ENCODE measurements at regions not wholly inside any gene's neighbourhood (a gene's known extent, or its start where the extent isn't known, plus 50 kb on each side); places are given as distances from the start of the nearest gene placed in this dataset.

DNA sequence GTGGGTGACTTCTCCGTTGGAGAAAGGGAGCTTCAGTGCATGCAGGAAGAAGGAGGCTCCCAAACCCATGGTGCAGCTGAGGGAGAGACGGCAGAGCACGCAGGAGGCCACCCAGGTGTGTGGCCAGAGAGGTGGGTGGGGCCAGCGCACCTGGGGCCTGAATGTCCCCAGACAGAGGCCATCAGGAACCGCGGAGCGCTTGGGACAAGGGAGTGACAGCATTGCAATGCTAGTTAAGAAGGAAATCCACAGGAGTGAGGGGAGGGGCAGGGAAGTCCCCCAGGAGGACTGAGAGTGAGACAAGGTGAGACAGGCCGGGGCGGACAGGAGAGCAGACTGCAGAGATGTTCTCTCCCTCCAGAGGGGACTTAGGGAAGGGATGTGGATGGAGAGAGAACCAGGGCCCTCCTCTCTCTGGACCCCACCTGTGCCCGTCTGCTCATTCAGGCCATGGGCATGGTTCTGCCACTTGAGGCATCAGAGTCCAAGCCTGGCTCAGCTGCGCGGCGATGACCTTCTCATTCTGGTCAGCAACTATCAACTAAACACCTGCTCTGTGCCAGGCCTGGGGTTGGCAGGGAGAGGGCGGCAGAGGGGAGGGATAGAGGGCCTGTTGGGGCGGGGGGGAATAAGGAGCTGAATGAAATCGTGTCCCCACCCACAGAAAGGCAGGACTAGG lies 69.4 kb upstream of the COL13A1 start:
- DNase-seq = no peak
- Histone ChIP-seq H3K27me3 (replicated peaks in 1 of 7) (peaks cover 0 to 32% (median 0%) of the 10 kb centered on the region in 7 donors), H3K4me3 (no peak overlapping the region), H3K36me3 (no peaks in the 10 kb centered on the region), H3K9me3 (no peaks in the 10 kb centered on the region), H3K27ac (no peak overlapping the region), H3K4me1 (peaks cover 0 to 27% (median 7%) of the 10 kb centered on the region in 6 donors)
- intact Hi-C loops (cut with DNase I; ENCODE audit: low total_unique reads) = no loop called here
- TF ChIP-seq POLR2A (IDR thresholded peaks at IDR 0.05) (no peak), POLR2AphosphoS5 (IDR thresholded peaks at IDR 0.05) (no peak)
- TF ChIP-seq, protein P1, sequence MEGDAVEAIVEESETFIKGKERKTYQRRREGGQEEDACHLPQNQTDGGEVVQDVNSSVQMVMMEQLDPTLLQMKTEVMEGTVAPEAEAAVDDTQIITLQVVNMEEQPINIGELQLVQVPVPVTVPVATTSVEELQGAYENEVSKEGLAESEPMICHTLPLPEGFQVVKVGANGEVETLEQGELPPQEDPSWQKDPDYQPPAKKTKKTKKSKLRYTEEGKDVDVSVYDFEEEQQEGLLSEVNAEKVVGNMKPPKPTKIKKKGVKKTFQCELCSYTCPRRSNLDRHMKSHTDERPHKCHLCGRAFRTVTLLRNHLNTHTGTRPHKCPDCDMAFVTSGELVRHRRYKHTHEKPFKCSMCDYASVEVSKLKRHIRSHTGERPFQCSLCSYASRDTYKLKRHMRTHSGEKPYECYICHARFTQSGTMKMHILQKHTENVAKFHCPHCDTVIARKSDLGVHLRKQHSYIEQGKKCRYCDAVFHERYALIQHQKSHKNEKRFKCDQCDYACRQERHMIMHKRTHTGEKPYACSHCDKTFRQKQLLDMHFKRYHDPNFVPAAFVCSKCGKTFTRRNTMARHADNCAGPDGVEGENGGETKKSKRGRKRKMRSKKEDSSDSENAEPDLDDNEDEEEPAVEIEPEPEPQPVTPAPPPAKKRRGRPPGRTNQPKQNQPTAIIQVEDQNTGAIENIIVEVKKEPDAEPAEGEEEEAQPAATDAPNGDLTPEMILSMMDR (IDR thresholded peaks at IDR 0.05 in 8 of 11, conservative IDR thresholded peaks at IDR 0.05 in 3 of 11) = no peak
- WGBS, 5 donors = 84 to 92% (median 85%) methylated on average over 16 of the region's 16 CpGs

DNA sequence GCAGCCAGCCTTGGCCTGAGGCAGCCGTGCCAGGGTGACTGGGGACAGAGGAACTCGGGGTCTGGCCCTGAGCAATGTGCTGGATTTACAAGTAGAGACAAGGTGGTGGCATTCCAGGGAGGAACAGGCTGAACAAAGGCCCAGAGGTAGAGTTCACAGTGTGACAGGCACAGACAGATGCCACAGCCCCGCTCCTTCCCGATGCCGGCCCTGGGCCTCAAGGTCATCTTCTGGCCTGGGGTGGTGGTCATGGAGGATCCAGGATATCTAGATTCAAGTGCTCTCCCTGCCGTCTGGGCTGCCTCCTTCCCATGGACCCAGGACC lies 68.9 kb upstream of the COL13A1 start:
- no peaks in the 10 kb centered on the region for H3K36me3 ChIP-seq
- H3K27ac ChIP-seq = no peak overlapping the region

DNA sequence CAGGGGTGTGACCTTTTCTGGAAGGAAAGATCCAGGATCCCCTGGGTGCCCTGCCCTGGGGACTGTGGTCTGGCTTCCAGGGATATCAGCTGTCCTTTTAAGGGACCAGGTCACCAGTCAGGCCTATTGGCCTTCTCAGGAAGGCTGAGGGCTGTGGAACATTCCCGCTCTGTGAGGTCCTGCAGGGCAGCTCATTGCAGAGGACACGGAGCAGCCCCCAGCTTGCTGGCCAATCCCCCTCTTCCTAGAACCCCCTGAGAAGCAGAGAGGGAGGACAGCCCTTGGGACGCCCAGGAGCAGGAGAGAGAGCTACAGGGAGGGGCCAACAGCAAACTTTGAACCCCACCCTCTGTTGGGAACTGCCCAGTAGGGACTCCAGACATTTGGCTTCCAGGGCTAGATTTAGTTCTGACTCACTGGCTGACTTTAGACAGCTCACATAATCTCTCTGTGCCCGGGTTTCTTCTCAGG lies 67.9 kb upstream of the COL13A1 start:
- Histone ChIP-seq H3K4me3 (no peak overlapping the region), H3K36me3 (no peaks in the 10 kb centered on the region), H3K4me1 (peaks cover 0 to 18% (median 3%) of the 10 kb centered on the region in 6 donors), H3K27ac (no peak overlapping the region), H3K27me3 (replicated peaks in 1 of 7) (peaks cover 0 to 31% (median 0%) of the 10 kb centered on the region in 7 donors), H3K9me3 (no peaks in the 10 kb centered on the region)
- intact Hi-C loops (cut with DNase I; ENCODE audit: low total_unique reads) = no loop called here
- TF ChIP-seq POLR2AphosphoS5 (IDR thresholded peaks at IDR 0.05) = no peak
- TF ChIP-seq, protein P1 (IDR thresholded peaks at IDR 0.05 in 8 of 11, conservative IDR thresholded peaks at IDR 0.05 in 3 of 11) = no peak
- TF ChIP-seq POLR2A (IDR thresholded peaks at IDR 0.05) = no peak
- no peak for DNase-seq
- WGBS, 5 donors = 75 to 91% (median 83%) methylated on average over 4 of the region's 4 CpGs

More for the DNA sequence above, 68.9 kb upstream of the COL13A1 start:
- TF ChIP-seq, protein P1 (IDR thresholded peaks at IDR 0.05 in 8 of 11, conservative IDR thresholded peaks at IDR 0.05 in 3 of 11) = no peak
- TF ChIP-seq POLR2A (IDR thresholded peaks at IDR 0.05) = no peak
- TF ChIP-seq POLR2AphosphoS5 (IDR thresholded peaks at IDR 0.05) = no peak
- intact Hi-C loops (cut with DNase I; ENCODE audit: low total_unique reads) = no loop called here
- H3K9me3 ChIP-seq = no peaks in the 10 kb centered on the region
- H3K4me3 ChIP-seq = no peak overlapping the region
- H3K27me3 ChIP-seq (replicated peaks in 1 of 7) = peaks cover 0 to 32% (median 0%) of the 10 kb centered on the region in 7 donors
- DNase-seq = no peak
- H3K4me1 ChIP-seq = peaks cover 0 to 27% (median 7%) of the 10 kb centered on the region in 6 donors
- WGBS, 5 donors = 58 to 89% (median 68%) methylated on average over 5 to 6 of the region's 6 CpGs

DNA sequence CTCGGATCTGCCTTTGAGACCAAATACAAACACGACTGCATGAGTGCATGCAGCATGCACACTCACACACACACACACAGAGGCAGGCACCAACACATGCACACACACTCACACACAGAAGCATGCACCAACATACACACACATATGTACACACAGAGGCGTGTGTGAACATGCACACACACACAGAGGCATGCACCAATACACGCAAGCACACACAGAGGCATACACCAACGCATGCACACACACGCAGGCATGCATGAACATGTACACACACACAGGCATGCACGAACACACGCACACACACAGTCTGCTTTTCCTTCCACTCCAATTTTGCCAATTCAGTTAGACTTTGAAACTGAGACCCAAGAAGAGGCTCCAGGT lies 67.3 kb upstream of the COL13A1 start:
- Histone ChIP-seq H3K9me3 (no peaks in the 10 kb centered on the region), H3K4me1 (peaks cover 0 to 17% (median 1%) of the 10 kb centered on the region in 6 donors), H3K4me3 (no peak overlapping the region), H3K36me3 (no peaks in the 10 kb centered on the region), H3K27ac (no peak overlapping the region), H3K27me3 (replicated peaks in 1 of 7) (peaks cover 0 to 25% (median 0%) of the 10 kb centered on the region in 7 donors)
- WGBS, 5 donors = 81 to 93% (median 92%) methylated on average over 8 of the region's 8 CpGs
- DNase-seq = no peak
- TF ChIP-seq POLR2AphosphoS5 (IDR thresholded peaks at IDR 0.05) (no peak), POLR2A (IDR thresholded peaks at IDR 0.05) (no peak)
- TF ChIP-seq, protein P1 (IDR thresholded peaks at IDR 0.05 in 8 of 11, conservative IDR thresholded peaks at IDR 0.05 in 3 of 11) = no peak
- intact Hi-C loops (cut with DNase I; ENCODE audit: low total_unique reads) = no loop called here
